Adrenal gland (tissue), 5 donors: ENCODE measurements at regions not wholly inside any gene's neighbourhood (a gene's known extent, or its start where the extent isn't known, plus 50 kb on each side); places are given as distances from the start of the nearest gene placed in this dataset.

Experiments
- CTCF ChIP-seq, 6 experiments: fragments of 450-650 bp in 4 of 6; fragments of 200-600 bp in 2 of 6; sonication (generic) in 1 of 6; IDR thresholded peaks; 1 replicate in 5 of 6; 2 replicates in 1 of 6; pipeline versions ENCODE4 v1.5.1 to v1.8.0; 2016 to 2021; ENCODE audit warnings: antibody characterized with exemption in 6 of 6, mild to moderate bottlenecking in 2 of 6, moderate library complexity in 1 of 6
- POLR2A ChIP-seq, 2 donors: fragments of 450-650 bp; IDR thresholded peaks; one replicate each; pipeline ENCODE4 v1.6.1; 2017; ENCODE audit warnings: antibody characterized with exemption in 2 of 2, mild to moderate bottlenecking in 2 of 2, moderate library complexity in 1 of 2
- donor health status: DM: no; HTN: no; CAD: no.

GRCh38 chr5:110940136-110940535 lies 131.4 kb upstream of the TSLP start:
- no peak for TF ChIP-seq CTCF (IDR thresholded peaks at IDR 0.05)
- TF ChIP-seq POLR2A (IDR thresholded peaks at IDR 0.05): no peak
